Suppressor macrophage (primary cell): ENCODE measurements at regions not wholly inside any gene's neighbourhood (a gene's known extent, or its start where the extent isn't known, plus 50 kb on each side); places are given as distances from the start of the nearest gene placed in this dataset.

Experiments
- DNase-seq, 4 experiments: peaks; one replicate each; pipeline ENCODE4 v3.0.0-alpha.2; 2020 to 2022

DNA sequence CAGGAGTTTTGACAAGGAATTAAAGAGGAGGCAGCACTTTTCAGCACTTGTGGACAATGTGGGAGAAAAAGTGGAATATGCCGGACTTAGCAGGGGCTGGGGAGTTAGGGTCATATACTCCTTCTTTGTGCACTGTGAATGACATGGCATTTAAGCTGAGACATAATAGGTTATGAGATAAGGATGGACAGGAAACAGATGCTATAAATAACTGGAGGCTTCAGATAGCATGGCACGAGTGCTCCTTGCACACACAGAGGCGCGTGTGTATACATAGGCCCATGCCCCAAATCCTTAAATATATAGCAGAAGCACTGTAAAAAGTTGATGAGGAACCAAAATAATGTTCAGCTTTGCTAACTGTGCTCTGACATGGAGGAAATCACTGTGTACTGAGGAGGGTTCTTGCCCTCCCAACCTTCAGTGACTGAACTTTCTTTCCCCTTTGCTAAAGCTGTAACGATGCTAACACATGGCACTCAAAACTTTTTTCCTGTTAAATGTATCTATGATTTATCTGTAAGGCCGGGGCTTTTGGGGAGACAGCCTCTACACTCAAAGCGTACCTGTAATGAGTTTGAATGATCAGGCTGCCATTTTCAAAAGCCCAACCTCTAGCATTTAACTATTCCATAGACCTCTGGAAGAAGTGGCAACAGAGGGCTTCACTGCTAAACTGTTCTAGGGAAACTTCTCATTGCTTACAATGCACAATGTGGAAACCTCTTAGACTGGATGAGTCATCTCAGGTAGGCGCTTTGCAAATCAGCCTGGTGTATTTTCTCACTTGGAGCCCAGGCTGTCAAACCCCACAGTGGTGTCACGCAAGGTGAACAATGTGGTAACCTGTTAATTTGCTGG, 784.6 kb downstream of the NR2F2 start:
- DNase-seq, result no peak

DNA sequence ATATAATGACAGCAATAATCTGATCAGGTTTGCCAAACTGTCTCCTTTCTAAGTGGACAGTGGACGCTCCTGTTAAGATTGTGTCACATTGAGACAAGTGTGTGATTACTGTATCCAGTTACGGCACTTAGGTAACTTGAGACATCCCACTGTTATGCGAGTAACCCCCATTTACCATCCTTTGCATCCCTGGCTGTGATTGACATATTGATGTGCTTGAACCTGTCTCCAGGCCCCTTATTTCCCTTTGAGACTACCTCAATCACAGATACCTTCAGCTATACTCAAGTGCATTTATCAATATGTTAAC, 785.2 kb downstream of the NR2F2 start:
- no peak for DNase-seq

DNA sequence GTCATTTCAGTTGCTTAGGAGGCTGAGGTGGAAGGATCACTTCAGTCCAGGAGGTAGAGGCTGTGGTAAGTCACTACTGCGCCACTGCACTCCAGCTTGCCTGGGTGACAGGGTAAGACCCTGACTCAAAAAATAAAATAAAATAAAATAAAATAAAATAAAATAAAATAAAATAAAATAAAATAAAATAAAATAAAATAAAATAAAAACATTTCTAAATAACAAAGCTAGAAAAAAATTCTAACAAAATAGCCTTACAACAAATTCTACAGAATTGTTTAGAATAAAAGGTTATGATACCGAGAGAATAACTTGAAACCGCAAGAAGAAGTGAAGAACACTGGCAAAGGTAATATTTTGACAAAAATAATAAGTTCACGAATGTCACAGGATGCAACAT, 794.3 kb downstream of the NR2F2 start:
- no peak for DNase-seq

- no peak for DNase-seq
These were observed 796.2 kb downstream of the NR2F2 start for GRCh38 chr15:97126553-97127233.

- no peak for DNase-seq
These were observed 799.2 kb downstream of the NR2F2 start for GRCh38 chr15:97129674-97130073.

- no peak for DNase-seq
These were observed 809.7 kb downstream of the NR2F2 start for GRCh38 chr15:97140216-97140615.

GRCh38 chr15:97141360-97141759, 810.9 kb downstream of the NR2F2 start:
- no peak for DNase-seq

GRCh38 chr15:97141871-97142270, 811.4 kb downstream of the NR2F2 start:
- DNase-seq, result no peak

DNA sequence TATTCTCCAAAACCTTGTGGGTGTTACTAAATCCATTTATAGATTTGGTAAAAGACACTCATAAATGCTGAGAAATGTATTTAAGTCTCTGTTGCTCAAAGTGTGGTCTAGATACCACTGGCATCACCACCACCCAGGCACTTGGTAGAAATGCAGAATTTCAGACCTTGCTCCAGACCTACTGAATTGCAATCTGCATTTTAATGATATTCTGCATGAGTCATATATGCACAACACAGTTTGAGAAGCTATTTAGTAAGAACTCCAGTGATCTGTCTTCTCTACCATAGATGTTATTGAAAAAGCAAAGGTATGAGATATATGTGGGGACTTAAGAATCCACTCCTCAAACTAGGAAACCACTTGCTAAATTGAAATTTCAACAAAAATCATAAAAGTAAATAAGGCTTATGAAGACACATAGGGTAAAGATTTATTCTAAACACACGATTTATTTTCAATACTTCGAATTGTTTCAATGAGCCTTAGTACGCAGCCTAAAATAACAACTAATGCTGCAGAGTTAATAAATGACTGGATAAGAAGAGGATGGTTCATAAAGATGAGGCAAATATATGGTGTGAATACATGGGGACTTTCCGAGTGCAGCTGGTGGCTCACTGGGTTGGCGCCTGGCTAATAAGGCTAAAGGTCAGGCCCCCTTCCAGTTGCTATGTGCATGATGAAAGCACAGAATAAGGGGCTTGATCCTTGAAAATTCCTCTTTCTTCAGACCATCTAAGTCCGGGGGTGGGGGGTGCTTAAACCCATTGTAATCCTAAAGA, 813.3 kb downstream of the NR2F2 start:
- DNase-seq, result no peak

GRCh38 chr15:97144377-97144711, 813.8 kb downstream of the NR2F2 start:
- DNase-seq, result no peak

- no peak for DNase-seq
These were observed 813.3 kb upstream of the ARRDC4 start for GRCh38 chr15:97146929-97147870.

- DNase-seq, result no peak
These were observed 807.0 kb upstream of the ARRDC4 start for GRCh38 chr15:97153356-97153965.

DNA sequence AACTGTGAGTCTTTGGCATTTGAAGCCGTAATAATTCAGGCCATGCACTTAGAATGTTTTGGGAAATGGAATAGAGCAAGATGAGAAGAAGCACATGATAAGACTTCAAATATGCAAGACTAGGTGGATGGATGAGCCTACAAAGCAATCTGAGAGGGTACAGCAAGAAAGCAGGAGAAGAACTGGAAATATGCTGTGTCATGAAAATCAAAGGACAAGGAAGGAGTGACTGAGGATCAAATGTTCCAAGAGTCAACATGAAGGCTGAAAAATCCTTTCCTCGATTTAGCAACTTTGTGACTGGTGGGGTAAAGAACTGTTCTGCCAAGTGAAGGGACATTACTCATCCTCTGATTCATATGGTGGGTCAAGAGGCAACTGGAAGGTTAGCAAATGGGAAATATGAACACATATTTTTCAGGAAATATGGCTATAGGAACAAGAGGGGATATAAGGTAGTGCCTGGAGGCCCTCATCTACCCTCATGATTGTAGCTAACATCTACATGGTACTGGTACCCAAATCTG, 803.7 kb upstream of the ARRDC4 start:
- DNase-seq, result no peak

DNA sequence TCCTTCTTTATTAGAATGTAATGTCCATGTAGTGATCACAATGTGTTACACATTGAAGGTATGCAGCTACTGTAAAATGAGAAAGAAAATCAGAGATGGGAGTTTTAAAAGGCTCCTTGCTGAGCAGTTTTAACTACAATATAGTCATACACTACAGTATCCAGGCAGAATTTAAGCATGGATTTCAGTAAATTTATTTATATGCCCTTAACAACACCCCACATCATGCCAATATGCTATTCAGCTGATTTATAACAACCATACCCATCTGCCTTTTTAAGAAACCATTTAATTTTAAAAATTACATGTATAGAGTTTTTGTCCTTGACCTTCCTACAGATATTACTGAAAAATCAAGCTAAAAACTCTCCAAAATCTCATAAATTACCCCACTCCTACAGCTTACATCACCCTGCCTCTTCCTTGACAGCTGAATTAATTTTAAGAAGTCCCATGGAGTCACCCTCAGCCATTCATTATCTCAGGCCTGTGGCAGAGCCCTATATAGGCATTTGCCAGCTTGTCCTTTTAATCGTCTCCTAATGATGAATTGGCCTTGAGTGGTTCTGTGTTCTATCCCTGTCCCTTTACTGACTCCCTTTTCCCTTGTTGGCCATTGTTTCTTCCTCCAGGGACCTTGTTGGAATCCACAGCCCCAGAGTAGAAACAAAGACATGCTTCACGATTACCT, 797.6 kb upstream of the ARRDC4 start:
- DNase-seq, result no peak

- DNase-seq, result no peak
These were observed 795.3 kb upstream of the ARRDC4 start for GRCh38 chr15:97165205-97165604.

DNA sequence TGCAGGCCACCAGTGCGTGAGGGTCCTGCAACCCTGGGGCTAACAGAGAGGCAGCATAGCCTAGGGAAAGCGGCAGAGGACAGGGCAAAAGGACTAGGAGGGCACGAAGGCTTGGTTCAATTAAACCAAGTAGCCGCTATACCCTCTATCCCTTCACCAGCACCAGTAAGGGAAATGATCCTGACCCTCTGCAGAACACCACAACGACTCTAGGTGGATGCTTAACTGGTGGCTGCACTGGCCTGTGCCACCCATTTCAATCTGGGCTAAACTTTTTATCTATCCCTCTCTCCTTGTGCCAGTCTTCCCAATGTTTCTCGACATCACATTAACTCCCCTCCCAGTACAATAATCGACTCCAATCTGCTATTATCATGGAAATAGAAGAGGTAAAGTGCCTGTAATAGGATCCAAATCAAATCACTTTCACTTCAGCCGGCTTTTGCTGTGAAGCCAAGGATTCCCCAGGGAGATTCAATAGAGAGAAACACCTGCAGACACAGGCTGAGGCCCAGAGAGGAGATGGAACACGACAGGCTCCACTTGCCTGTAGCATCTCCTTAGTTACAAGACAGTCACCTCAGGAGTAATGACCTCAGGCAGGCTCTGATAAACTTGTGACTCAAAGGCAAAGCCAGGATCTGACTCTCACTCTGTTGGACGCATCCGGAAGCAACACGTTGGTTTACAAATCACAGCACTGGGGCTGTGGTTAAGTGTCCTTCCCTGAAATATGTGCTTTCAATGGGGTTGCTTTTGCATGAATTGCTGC, 791.6 kb upstream of the ARRDC4 start:
- DNase-seq, result no peak

GRCh38 chr15:97171556-97171955, 788.9 kb upstream of the ARRDC4 start:
- no peak for DNase-seq

- DNase-seq, result peak in 1 of 4 experiments; percentile 1
These were observed 785.5 kb upstream of the ARRDC4 start for GRCh38 chr15:97174886-97175540.

DNA sequence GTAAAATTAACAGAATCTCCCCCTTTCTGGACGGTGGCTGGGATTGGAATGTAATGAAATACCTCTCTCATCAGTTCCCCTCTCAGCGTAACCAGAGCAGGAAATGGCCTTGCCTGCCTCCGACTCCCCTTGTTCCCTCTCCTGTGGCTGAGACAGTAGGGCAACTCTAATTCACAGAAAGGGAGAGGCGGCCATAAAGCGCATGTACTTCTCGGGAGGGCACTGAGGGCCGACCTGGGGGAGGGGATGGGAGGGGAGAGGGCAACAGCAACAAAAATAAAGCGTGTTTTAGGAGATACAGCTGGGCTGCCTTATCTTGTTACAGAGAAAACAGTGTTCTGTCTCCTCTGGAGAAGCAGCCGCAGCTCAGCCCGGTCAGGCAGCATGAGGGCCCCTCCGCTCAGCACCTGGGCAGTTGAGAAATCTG, 783.3 kb upstream of the ARRDC4 start:
- DNase-seq, result no peak

GRCh38 chr15:97182581-97182980, 777.9 kb upstream of the ARRDC4 start:
- no peak for DNase-seq
